H9 (cell line): ENCODE measurements at regions not wholly inside any gene's neighbourhood (a gene's known extent, or its start where the extent isn't known, plus 50 kb on each side); places are given as distances from the start of the nearest gene placed in this dataset.

Experiments used
- DNase-seq: peaks from one replicate; pipeline ENCODE4 v3.0.0-alpha.2; 2017
- H2AFZ ChIP-seq: one replicate; pipeline ENCODE4 v1.6.1; 2013; ENCODE audit warnings: mild to moderate bottlenecking, low read length, control low read depth, moderate library complexity
- H2AK5ac ChIP-seq: 2 replicates; pipeline ENCODE4 v1.6.1; 2013; ENCODE audit warnings: low read length, control low read depth, mixed read lengths; ENCODE audit not compliant: insufficient read length
- H2BK120ac ChIP-seq: one replicate; pipeline ENCODE4 v1.6.1; 2013; ENCODE audit warnings: low read depth, mild to moderate bottlenecking, low read length, control low read depth, inconsistent platforms; ENCODE audit not compliant: poor library complexity, severe bottlenecking
- H2BK12ac ChIP-seq: 2 replicates; pipeline ENCODE4 v1.6.1; 2013; ENCODE audit warnings: low read length, control low read depth, mixed read lengths, low read depth; ENCODE audit not compliant: insufficient read length
- H2BK15ac ChIP-seq: 2 replicates; pipeline ENCODE4 v1.6.1; 2013; ENCODE audit warnings: low read depth, low read length, control low read depth
- H2BK20ac ChIP-seq: one replicate; pipeline ENCODE4 v1.6.1; 2013; ENCODE audit warnings: low read depth, mild to moderate bottlenecking, low read length, control low read depth, inconsistent platforms; ENCODE audit not compliant: poor library complexity, severe bottlenecking
- H2BK5ac ChIP-seq: 2 replicates; pipeline ENCODE4 v1.6.1; 2013; ENCODE audit warnings: low read length, control low read depth, mixed read lengths; ENCODE audit not compliant: insufficient read length
- H3K14ac ChIP-seq: 2 replicates; pipeline ENCODE4 v1.6.1; 2013; ENCODE audit warnings: low read length, control low read depth; ENCODE audit not compliant: insufficient read depth
- H3K18ac ChIP-seq: 2 replicates; pipeline ENCODE4 v1.6.1; 2013; ENCODE audit warnings: low read depth, mild to moderate bottlenecking, mixed read lengths, low read length, control low read depth; ENCODE audit not compliant: insufficient read length
- H3K23ac ChIP-seq: 2 replicates; pipeline ENCODE4 v1.6.1; 2013; ENCODE audit warnings: low read length, control low read depth, mixed read lengths, low read depth; ENCODE audit not compliant: insufficient read length
- H3K23me2 ChIP-seq: 2 replicates; pipeline ENCODE4 v1.6.1; 2013; ENCODE audit warnings: low read depth, mild to moderate bottlenecking, mixed read lengths, low read length, control low read depth; ENCODE audit not compliant: insufficient read length, poor library complexity, severe bottlenecking
- H3K27ac ChIP-seq: 2 replicates; pipeline ENCODE4 v1.5.1; 2013; ENCODE audit warnings: low read length, control low read depth, mixed read lengths, low read depth; ENCODE audit not compliant: insufficient read length
- H3K27me3 ChIP-seq: 2 replicates; pipeline ENCODE4 v1.6.1; 2013; ENCODE audit warnings: low read length, control low read depth, inconsistent platforms; ENCODE audit not compliant: insufficient read depth
- H3K4ac ChIP-seq: 2 replicates; pipeline ENCODE4 v1.6.1; 2013; ENCODE audit warnings: low read depth, mild to moderate bottlenecking, control low read depth, inconsistent platforms, low read length, moderate library complexity
- H3K4me1 ChIP-seq: 2 replicates; pipeline ENCODE4 v1.6.1; 2013; ENCODE audit warnings: low read length, control low read depth, inconsistent platforms; ENCODE audit not compliant: insufficient read depth
- H3K4me2 ChIP-seq: 2 replicates; pipeline ENCODE4 v1.6.1; 2013; ENCODE audit warnings: low read length, control low read depth, mixed read lengths; ENCODE audit not compliant: insufficient read length, insufficient read depth
- H3K56ac ChIP-seq: 2 replicates; pipeline ENCODE4 v1.6.1; 2013; ENCODE audit warnings: low read depth, mild to moderate bottlenecking, mixed read lengths, low read length, control low read depth; ENCODE audit not compliant: insufficient read length
- H3K79me1 ChIP-seq: 2 replicates; pipeline ENCODE4 v1.6.1; 2013; ENCODE audit warnings: low read depth, mild to moderate bottlenecking, moderate library complexity, low read length, control low read depth, inconsistent platforms; ENCODE audit not compliant: insufficient read depth, poor library complexity, severe bottlenecking
- H3K79me2 ChIP-seq: 2 replicates; pipeline ENCODE4 v1.6.1; 2013; ENCODE audit warnings: low read length, control low read depth, inconsistent platforms; ENCODE audit not compliant: insufficient read depth
- H3K9ac ChIP-seq: 2 replicates; pipeline ENCODE4 v1.6.1; 2013; ENCODE audit warnings: low read length, control low read depth, mixed read lengths; ENCODE audit not compliant: insufficient read length; ENCODE audit errors: extremely low read depth
- H3K9me3 ChIP-seq: one replicate; pipeline ENCODE4 v1.6.1; 2013; ENCODE audit warnings: low read depth, low read length, inconsistent platforms; ENCODE audit not compliant: control insufficient read depth
- H3T11ph ChIP-seq: one replicate; pipeline ENCODE4 v1.6.1; 2013; ENCODE audit warnings: mild to moderate bottlenecking, low read length, control low read depth, inconsistent platforms
- H4K20me1 ChIP-seq: one replicate; pipeline ENCODE4 v1.6.1; 2013; ENCODE audit not compliant: control insufficient read depth, insufficient read length, insufficient read depth
- H4K5ac ChIP-seq: 2 replicates; pipeline ENCODE4 v1.6.1; 2013; ENCODE audit warnings: low read depth, mild to moderate bottlenecking, mixed read lengths, low read length, control low read depth; ENCODE audit not compliant: insufficient read length
- H4K8ac ChIP-seq: replicated peaks from 2 replicates; pipeline ENCODE4 v1.6.1; 2013; ENCODE audit warnings: low read length, control low read depth, mixed read lengths, low read depth; ENCODE audit not compliant: insufficient read length
- H4K91ac ChIP-seq: 2 replicates; pipeline ENCODE4 v1.6.1; 2013; ENCODE audit warnings: low read depth, mild to moderate bottlenecking, moderate library complexity, mixed read lengths, low read length, control low read depth; ENCODE audit not compliant: insufficient read length
- H3K27ac Mint-ChIP-seq, 3 experiments: 2 replicates in 2 of 3; 3 replicates in 1 of 3; pipeline ENCODE4 v1.8.0; 2020 to 2021; ENCODE audit warnings: mixed read lengths in 3 of 3, mild to moderate bottlenecking in 1 of 3, moderate library complexity in 1 of 3
- H3K27me3 Mint-ChIP-seq: 2 replicates; pipeline ENCODE4 v1.8.0; 2021; ENCODE audit warnings: low read depth, mild to moderate bottlenecking, moderate library complexity, mixed read lengths
- H3K36me3 Mint-ChIP-seq, 3 experiments: 2 replicates in 2 of 3; 3 replicates in 1 of 3; pipeline ENCODE4 v1.8.0; 2020 to 2021; ENCODE audit warnings: low read depth in 3 of 3, mixed read lengths in 3 of 3; ENCODE audit not compliant: insufficient read depth in 1 of 3
- H3K4me1 Mint-ChIP-seq, 2 experiments: 2 replicates each; pipeline ENCODE4 v1.8.0; 2020; ENCODE audit warnings: mixed read lengths in 2 of 2
- H3K4me3 Mint-ChIP-seq, 2 experiments: 2 replicates in 1 of 2; 3 replicates in 1 of 2; pipeline ENCODE4 v1.8.0; 2020 to 2021; ENCODE audit warnings: mild to moderate bottlenecking in 2 of 2, mixed read lengths in 2 of 2, moderate library complexity in 1 of 2
- H3K9me3 Mint-ChIP-seq, 2 experiments: 2 replicates in 1 of 2; 3 replicates in 1 of 2; pipeline ENCODE4 v1.8.0; 2020; ENCODE audit warnings: mild to moderate bottlenecking in 2 of 2, mixed read lengths in 2 of 2, moderate library complexity in 1 of 2
- WGBS: extraction: QIAGEN DNeasy Blood & Tissue Kit; methylation state at CpG from one replicate; pipeline ENCODE4 v1.1.7; 2013; ENCODE audit warnings: missing lambda C conversion rate, low lambda C conversion rate, mixed read lengths; ENCODE audit not compliant: insufficient read length; ENCODE audit errors: extremely low coverage; 5-methylcytosine and 5-hydroxymethylcytosine counted together
- TF ChIP-seq, protein P1 (sequence below): fragments of 200-600 bp; sonication (generic); conservative IDR thresholded peaks from 3 replicates; pipeline ENCODE4 v1.8.0; 2021; ENCODE audit warnings: antibody characterized with exemption, mild to moderate bottlenecking

DNA sequence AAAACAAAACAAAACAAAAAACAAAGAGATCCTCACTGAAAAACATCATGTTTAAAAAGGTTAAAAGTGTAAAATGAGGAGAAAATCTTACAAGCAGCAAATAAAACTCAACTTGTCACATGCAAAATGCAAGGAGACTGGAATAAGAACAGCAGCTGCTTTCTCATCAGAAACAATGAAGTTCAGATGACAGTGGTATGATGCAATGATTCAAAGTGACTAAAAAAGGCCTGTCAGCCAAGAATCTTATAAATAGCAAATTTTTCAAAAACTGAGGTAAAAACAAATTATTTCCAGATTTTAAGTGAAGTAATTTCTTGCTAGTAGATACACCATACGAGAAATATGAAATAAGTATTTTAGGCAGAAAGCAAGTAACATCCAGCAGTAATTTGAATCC, 68.6 kb upstream of the EPHA3 start:
- Histone ChIP-seq H3K4me1 (no peaks in the 10 kb centered on the region), H4K8ac (no peak overlapping the region), H3K4ac (no peak overlapping the region), H2BK120ac (no peak overlapping the region), H3T11ph (no peak overlapping the region), H2BK12ac (no peak overlapping the region), H2AK5ac (no peak overlapping the region), H3K79me2 (no peaks in the 10 kb centered on the region), H3K27ac (no peak overlapping the region), H4K5ac (no peak overlapping the region), H4K91ac (no peak overlapping the region), H2BK15ac (no peak overlapping the region), H3K18ac (no peak overlapping the region), H3K23me2 (no peaks in the 10 kb centered on the region), H3K23ac (no peak overlapping the region), H3K56ac (no peak overlapping the region), H2BK20ac (no peak overlapping the region), H3K9ac (no peak overlapping the region), H3K14ac (no peak overlapping the region), H3K27me3 (no peaks in the 10 kb centered on the region), H3K9me3 (no peaks in the 10 kb centered on the region), H3K4me2 (no peak overlapping the region), H2AFZ (no peak overlapping the region), H4K20me1 (no peaks in the 10 kb centered on the region), H2BK5ac (no peak overlapping the region), H3K79me1 (no peaks in the 10 kb centered on the region)
- H3K36me3 Mint-ChIP-seq: peaks cover 4 to 16% (median 8%) of the 10 kb centered on the region in 3 experiments; a peak in 5 of 7 replicates
- peaks cover 2 to 4% of the 10 kb centered on the region in 2 experiments; a peak in 2 of 4 replicates for H3K4me1 Mint-ChIP-seq
- TF ChIP-seq, protein P1, sequence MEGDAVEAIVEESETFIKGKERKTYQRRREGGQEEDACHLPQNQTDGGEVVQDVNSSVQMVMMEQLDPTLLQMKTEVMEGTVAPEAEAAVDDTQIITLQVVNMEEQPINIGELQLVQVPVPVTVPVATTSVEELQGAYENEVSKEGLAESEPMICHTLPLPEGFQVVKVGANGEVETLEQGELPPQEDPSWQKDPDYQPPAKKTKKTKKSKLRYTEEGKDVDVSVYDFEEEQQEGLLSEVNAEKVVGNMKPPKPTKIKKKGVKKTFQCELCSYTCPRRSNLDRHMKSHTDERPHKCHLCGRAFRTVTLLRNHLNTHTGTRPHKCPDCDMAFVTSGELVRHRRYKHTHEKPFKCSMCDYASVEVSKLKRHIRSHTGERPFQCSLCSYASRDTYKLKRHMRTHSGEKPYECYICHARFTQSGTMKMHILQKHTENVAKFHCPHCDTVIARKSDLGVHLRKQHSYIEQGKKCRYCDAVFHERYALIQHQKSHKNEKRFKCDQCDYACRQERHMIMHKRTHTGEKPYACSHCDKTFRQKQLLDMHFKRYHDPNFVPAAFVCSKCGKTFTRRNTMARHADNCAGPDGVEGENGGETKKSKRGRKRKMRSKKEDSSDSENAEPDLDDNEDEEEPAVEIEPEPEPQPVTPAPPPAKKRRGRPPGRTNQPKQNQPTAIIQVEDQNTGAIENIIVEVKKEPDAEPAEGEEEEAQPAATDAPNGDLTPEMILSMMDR: no peak
- no peak for DNase-seq
- WGBS: no CpG with 5 or more reads among the region's 1 CpG
- no peak overlapping the region for H3K4me3 Mint-ChIP-seq
- H3K9me3 Mint-ChIP-seq: peaks cover 10 to 16% of the 10 kb centered on the region in 2 experiments
- H3K27me3 Mint-ChIP-seq: no peaks in the 10 kb centered on the region
- H3K27ac Mint-ChIP-seq: no peak overlapping the region; a peak in 1 of 7 replicates
